AG09319 (cell line): ENCODE measurements at regions not wholly inside any gene's neighbourhood (a gene's known extent, or its start where the extent isn't known, plus 50 kb on each side); places are given as distances from the start of the nearest gene placed in this dataset.

Source experiments
- DNase-seq: peaks from one replicate; pipeline ENCODE4 v3.0.0-alpha.2; 2010; ENCODE audit warnings: low read depth; ENCODE audit errors: extremely low read depth
- CTCF ChIP-seq: IDR thresholded peaks from 2 replicates; pipeline ENCODE4 v1.5.1; 2011; ENCODE audit warnings: low read depth, mild to moderate bottlenecking, inconsistent platforms, low read length, moderate library complexity

- DNase-seq: no peak
- TF ChIP-seq CTCF: no peak
Measured at GRCh38 chr16:63980763-63981162, 1141.1 kb downstream of the CDH11 start.

- no peak for TF ChIP-seq CTCF
- no peak for DNase-seq
Measured at GRCh38 chr16:63978240-63978639, 1143.6 kb downstream of the CDH11 start.

- no peak for DNase-seq
- no peak for TF ChIP-seq CTCF
Measured at GRCh38 chr16:63976345-63976744, 1145.5 kb downstream of the CDH11 start.

GRCh38 chr16:63975669-63976068, 1146.2 kb downstream of the CDH11 start:
- DNase-seq: no peak
- TF ChIP-seq CTCF: no peak

- no peak for TF ChIP-seq CTCF
- DNase-seq: no peak
Measured at GRCh38 chr16:63967966-63968365, 1153.9 kb downstream of the CDH11 start.

GRCh38 chr16:63960321-63960720, 1161.5 kb downstream of the CDH11 start:
- no peak for DNase-seq
- TF ChIP-seq CTCF: no peak

GRCh38 chr16:63947022-63947421, 1174.8 kb downstream of the CDH11 start:
- no peak for TF ChIP-seq CTCF
- DNase-seq: no peak
